CD4-positive, alpha-beta T cell treated with Interferon alpha-2 for 1 hour (primary cell): ENCODE measurements at regions not wholly inside any gene's neighbourhood (a gene's known extent, or its start where the extent isn't known, plus 50 kb on each side); places are given as distances from the start of the nearest gene placed in this dataset.

Source experiments
- DNase-seq, 2 donors: peaks; one replicate each; pipeline ENCODE4 v3.0.0-alpha.2; 2020 to 2022

- no peak for DNase-seq
Measured at GRCh38 chr5:56540266-56540665, 275.1 kb upstream of the MAP3K1 start.

- DNase-seq: no peak
Measured at GRCh38 chr5:56538580-56538979, 276.8 kb upstream of the MAP3K1 start.

GRCh38 chr5:56535347-56535746, 280.0 kb upstream of the MAP3K1 start:
- no peak for DNase-seq

DNA sequence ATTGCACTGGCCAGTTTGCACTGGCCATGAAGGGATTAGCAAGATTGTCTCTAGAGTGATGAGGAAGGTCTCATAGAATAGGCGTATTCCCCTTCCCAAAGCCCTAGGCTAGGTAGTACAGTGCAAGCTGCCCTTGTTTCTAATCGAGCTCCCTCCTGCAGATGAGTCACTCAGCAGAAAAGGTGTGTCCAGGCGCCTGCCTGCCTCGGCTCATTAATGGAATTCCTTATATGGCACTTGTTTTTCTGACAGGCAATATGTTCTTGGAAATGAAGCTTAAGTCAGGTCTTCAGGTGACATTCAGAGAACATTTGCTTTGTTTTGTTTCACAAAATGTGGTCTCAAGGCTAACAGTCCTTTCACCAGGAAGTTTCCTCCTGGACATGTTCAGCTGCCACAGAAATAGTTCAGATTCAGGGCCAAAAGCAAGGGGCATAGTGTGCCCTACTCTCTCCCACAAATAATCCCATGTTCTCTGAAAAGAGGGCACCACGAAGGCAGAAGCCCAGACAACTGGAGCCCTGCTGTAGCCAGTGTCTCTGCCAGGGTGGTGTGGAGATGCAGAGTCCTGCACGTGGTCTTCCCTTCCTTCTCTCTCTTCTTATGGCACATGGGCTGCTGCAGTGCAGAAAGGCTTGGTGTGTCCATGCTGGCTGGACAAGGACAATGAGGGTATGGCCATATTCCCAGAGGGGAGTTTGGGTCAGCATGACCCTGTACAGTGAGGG, 281.1 kb upstream of the MAP3K1 start:
- DNase-seq: peak in 1 of 2 donors; percentile 37

- DNase-seq: no peak
Measured at GRCh38 chr5:56532466-56532865, 282.9 kb upstream of the MAP3K1 start.

DNA sequence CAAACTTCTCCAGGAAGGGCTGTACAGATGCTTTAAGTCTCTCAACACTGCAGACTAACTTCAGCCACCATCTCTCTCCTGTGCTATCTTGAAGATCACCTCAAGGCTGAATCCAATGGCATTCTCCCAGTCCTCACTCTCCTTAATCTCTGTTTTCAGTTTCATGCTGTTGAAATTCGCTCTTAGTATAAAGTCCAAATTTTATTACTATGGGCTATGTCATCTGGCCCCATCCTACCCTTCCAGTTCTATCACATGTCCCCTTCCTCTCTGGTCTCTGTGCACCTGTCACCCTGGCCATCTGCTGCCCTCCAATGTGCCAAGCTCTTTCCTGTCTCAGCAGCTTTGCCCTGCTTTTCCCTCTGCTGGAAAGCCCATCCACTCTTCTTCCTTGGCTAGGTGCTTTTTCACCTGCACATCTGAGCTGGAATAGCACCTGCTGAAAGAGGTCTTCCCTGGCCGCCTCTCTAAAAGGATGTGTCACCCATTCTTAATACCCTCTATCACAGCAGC, 284.7 kb upstream of the MAP3K1 start:
- no peak for DNase-seq

DNA sequence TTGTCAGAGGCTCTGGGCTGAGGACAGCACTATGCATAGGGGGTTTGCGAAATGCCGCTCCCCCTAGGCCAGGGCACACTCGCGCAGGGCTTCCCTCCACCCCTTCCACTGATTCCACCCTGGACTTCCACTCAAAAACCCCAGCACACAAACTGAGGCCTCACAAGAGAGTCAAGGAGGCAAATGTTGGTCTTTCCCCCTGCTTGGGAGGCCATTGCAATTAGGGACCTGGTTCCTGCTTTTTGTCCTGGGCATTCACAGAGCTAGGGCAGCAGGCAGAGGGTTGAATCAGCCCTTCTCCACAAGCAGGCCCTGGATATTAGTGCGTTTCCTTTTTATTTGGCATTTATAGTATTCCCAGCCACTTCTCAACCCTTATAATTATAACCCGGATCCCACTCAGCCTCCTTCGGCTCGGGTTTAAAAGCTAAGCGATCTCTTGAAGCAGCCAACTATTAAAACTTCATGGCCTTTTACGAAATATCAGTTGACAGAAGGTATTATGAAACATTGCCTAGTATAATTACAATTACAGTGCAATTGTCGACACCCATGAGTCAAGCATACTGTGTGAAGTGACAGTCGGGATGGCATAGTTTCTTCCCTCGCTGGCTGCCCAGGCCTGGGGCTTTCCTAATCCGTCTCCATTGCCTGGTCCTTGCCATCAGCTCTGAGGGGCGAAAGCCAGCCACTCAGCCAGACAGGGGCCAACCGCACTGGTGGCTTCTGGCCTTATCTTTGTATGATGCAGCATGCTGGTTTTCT, 285.5 kb upstream of the MAP3K1 start:
- peak in 1 of 2 donors; percentile 3 for DNase-seq

DNA sequence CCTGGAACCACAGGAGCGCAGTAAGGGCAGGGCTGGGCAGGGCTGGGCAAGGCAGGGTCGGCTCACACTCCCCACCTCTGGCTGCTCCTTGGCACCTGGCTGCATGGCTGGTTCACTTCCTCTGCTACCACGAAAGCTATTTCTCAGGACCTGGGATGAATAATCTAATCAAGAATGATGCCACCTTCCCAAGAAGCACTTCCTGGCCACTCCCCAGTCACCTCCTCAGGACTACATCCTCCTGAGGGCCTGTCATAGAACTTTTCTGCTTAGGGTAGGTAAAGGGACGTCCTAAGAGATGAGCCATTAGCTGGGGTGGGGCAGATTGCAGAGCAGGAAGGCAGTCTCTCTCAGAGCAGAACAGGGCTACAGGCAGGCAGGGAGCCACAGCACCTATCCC, 288.2 kb upstream of the MAP3K1 start:
- DNase-seq: peak in 1 of 2 donors; percentile 8

DNA sequence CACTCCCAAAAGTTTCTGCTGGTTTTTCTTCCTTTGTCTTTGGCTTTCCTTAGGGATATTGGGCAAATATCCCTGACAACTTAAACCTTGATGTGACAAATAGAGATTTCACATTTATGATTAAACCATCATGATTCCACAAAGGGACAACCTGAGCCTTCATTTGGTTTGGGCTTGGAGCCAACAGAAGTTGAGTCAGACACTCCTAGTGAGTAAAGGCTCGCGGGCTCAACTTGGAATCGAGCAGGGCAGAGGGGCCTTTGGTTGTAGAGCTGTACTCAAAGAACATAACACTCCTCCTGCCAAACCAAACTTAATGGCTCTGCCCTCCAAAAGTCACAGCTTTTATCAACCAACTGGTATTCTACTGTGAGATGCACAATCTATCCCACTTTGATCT, 290.2 kb upstream of the MAP3K1 start:
- DNase-seq: no peak

DNA sequence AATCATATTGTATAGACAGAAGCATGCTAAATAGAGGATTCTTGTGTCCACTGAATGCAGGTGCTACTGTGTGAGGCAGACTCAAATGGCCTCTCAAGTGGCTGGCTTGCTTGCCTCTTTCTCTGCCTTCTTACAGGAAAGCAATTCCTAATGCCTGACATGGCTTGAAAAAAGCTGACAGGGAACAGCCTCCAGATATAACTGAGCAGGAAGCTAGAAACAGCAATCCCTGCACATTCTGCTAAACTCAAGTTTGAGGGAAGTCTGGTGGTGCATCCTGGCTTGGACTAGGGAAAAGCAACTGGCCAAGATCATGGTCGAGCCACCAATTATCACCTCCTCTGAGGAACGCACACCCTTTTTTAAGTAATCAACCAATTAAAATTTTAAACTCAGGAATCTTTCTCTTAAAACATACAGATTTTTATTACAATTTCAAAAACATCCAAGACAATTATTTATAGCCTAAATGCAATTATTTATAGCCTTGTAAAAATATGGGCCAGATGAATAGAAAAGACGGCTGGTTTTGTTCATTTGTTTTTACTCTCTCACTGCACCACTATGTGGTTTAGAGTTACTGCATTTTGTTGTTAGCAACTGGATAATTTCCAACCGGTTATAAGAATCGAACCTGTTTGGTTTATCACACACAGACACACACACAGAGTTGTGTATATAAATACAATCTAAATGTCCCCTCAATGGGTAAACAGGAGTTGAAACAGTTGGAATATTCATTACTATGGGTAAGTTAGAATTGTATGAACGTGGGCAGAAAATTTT, 290.9 kb upstream of the ANKRD55 start:
- DNase-seq: no peak

DNA sequence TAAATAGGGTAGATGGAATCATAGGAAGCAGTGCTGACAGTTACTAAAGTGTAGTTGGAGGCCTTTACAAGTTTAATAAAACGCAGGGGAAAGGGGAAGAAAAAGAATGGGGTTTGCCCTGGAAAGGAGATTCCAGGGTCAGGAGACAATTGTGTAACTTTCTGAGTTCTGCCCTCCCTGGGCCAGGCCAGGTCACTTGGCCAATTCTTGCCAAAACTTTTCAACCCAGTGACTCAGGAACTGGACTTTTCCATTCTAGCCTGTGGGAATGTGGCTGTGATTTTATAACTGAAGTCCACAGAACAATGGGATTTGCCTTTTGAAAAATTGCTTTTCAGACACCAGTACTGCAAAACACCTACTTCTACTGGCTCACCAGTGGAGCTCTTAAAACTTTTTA, 289.8 kb upstream of the ANKRD55 start:
- DNase-seq: no peak

DNA sequence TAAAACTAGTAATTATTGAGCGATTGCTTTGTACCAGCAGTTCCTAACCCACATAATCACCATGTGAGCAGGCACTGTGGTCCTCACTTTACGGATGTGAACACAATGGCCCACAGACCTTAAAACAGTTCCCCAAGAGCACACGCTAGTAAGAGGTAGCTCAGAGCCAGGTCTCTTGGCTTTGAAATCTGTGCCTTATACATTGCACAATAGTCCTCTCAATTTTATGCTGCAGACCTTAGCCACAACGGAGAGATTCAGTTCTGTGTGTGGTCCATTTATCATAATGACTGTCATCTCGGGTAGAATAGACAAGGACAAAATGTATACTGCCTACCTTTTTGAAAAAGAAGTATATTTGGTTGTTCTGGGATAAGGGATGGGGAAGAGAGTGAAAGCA, 289.0 kb upstream of the ANKRD55 start:
- DNase-seq: no peak

DNA sequence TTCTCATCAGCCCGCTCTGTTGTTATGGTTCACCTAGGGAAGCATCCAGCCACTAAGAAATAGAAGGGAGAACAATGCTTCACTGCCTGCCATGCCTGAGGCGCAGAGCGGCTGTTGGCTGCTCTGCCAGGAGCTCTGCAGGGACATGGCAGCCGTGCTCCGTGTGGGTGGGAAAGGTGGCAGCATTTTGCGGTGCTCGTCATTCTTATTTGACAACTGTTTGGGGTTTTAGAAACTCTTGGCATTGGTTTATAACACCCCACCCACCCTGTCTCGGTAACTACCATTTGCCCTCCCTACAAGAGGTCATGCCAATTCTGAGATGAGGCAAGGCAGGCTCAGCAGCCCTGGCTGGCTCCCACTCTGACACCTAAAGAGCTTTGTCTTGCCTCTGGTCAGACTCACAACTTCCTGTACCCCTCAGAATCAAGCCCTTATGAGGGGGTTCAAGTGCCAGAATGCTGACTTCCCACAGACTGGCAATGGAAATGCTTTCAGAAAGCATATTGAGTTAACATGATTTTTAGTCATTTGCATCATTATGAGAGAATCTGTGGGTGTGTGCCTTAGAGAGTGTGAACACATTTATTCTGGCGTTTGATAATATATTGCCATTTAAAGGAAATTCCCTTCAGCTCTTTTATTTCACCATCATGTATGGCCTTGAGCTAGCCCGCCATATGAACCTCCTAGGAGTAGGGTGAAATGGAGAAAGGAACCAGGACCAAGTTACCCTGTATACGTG, 288.0 kb upstream of the ANKRD55 start:
- DNase-seq: no peak

- no peak for DNase-seq
Measured at GRCh38 chr5:56518820-56519219, 285.7 kb upstream of the ANKRD55 start.

DNA sequence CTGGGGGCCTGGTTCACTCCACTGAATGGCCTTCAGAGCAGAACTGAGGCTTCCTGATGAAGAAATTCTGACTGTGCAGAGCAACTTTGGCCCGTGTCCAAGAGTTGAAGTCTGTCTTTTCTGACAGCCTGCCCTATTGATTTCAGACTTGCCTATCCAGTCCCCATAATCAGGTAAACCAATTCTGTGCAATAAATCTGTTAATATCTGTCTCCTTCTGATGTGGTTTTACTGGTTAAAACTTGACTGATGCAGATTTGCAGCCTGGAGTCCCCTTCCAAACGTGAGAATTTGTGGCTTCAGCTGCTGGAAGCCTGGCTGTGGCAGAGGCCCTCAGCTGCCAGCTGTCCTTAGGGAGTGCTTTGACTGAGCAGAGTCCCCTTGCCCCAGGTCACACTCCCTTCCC, 283.9 kb upstream of the ANKRD55 start:
- peak; percentile 11 to 29 for DNase-seq

DNA sequence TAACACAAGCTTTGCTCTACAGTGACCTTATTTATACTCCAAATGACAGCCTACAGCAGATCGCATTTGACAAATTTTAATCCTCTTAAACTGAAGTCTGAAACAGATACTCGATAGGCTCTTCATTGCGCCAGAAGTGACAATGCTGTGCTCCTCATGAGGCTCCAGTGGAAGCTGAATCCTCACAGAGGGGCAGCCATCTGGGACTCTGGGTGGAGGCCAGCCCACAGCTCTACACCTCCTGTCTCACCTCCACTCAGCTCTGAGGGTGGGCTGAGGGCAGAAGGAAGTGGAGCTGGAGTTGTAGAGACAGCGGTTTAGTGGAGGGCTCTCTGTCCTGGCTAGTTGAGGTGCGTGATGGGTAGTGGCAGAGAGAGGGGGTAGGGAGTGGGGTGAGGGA, 283.3 kb upstream of the ANKRD55 start:
- DNase-seq: no peak

DNA sequence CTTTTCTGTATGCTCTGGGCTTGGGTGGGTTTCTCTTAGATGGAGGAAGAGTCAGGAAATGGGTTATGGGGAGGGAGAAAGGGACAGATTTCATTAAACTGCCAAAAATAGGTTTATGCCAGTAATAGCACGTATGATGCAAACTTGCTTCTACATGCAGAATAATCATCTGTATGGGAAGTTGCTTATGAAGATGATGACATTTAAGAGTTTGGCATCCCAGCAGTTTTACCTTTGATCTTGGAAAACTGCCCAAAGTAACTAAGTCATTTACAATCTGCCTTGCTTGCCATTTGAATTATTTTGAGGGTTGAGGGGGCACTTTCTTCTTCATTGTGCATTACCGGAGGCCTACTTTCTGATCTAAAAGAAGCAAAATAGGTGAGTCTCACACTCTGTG, 282.9 kb upstream of the ANKRD55 start:
- DNase-seq: no peak

DNA sequence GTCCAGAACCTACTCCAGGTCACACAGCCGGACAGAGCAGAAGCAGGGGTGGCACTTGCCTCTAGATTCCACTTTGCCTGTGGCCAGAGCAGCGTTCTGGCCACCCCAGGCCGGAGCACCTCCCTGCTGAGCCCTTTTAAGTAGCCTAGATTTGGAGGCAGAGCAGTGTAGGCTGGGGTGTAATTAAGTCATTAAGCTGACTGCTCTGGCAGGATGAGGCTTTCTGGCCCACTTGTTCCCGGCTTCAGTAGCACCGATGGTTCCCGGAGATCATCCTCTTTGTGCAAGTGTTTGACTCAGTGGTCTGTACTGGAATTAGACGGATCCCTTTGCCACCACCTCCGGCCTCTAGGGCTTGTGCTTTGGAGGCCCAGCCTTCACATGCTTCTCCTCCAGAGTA, 281.9 kb upstream of the ANKRD55 start:
- DNase-seq: no peak

DNA sequence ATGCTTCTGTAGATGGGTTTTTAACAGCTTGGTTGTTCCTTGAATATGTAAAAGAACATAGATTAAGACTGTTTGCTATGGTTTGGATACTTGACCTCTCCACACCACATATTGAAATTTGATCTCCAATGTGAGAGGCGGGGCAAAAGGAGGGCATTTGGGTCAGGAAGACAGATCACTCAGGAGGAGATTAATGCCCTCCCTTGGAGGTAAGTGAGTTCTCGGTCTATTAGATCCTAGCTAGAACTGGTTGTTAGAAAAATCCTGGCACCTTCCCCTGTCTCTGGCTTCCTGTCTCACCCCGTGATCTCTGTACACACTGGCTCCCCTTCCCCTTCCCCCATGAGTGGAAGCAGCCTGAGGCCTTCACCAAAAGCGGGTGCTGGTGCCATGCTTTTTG, 281.1 kb upstream of the ANKRD55 start:
- no peak for DNase-seq

DNA sequence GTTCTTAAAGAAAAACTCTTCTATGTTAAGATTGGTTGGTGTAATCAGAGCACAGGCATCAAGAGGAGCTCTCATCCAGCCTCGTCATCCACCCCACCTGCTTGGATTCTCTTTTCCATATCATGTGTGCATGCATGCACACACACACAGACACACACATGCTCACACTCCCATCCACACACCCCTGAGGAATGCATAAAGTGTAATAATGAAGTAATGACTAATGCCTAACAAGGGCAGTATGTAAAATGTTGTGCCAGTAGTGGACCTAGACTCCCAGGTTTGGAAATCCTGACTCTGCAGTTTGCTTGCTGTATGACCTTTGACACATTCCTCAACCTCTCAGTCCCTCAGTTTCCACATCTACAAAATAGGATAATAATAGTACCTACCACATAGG, 280.0 kb upstream of the ANKRD55 start:
- no peak for DNase-seq

GRCh38 chr5:56512313-56512996, 279.3 kb upstream of the ANKRD55 start:
- DNase-seq: no peak

GRCh38 chr5:56511326-56511841, 278.3 kb upstream of the ANKRD55 start:
- no peak for DNase-seq
